Tibial nerve (tissue), 4 donors: ENCODE measurements at regions not wholly inside any gene's neighbourhood (a gene's known extent, or its start where the extent isn't known, plus 50 kb on each side); places are given as distances from the start of the nearest gene placed in this dataset.

Source experiments
- EP300 ChIP-seq, 2 donors: sonication (generic); formaldehyde crosslinking; IDR thresholded peaks; one replicate each; pipeline ENCODE4 v1.6.1; 2017; ENCODE audit warnings: antibody characterized with exemption in 2 of 2, mild to moderate bottlenecking in 1 of 2
- POLR2A ChIP-seq, 2 donors: fragments of 450-650 bp; IDR thresholded peaks; one replicate each; pipeline ENCODE4 v1.6.1; 2017; ENCODE audit warnings: antibody characterized with exemption in 2 of 2, mild to moderate bottlenecking in 2 of 2, moderate library complexity in 2 of 2
- TF ChIP-seq, protein P1 (sequence below), 5 experiments: fragments of 200-600 bp in 3 of 5; fragments of 450-650 bp in 2 of 5; sonication (generic) in 3 of 5; IDR thresholded peaks; one replicate each; pipeline ENCODE4 v1.5.1; 2016 to 2019; ENCODE audit warnings: antibody characterized with exemption in 5 of 5, mild to moderate bottlenecking in 3 of 5, moderate library complexity in 2 of 5

DNA sequence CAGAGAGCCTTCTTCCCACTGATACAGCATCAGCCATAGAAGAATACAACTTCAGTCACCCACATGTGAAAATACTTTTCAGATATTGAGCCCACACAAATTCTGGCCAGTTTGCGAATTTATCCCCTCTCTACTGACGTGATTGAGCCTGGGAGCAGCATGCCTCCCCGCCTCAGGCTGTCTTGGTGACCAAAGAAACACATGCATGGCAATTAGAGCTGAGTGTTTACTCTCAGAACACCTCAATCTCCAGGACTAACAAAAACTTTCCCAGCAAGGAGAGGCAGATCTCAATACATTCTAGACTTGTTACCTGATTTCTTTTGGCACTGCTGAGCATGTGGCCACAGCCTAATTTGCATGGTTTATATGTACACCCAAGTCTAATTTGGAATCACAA, 122.5 kb downstream of the TMEM26 start:
- TF ChIP-seq, protein P1, sequence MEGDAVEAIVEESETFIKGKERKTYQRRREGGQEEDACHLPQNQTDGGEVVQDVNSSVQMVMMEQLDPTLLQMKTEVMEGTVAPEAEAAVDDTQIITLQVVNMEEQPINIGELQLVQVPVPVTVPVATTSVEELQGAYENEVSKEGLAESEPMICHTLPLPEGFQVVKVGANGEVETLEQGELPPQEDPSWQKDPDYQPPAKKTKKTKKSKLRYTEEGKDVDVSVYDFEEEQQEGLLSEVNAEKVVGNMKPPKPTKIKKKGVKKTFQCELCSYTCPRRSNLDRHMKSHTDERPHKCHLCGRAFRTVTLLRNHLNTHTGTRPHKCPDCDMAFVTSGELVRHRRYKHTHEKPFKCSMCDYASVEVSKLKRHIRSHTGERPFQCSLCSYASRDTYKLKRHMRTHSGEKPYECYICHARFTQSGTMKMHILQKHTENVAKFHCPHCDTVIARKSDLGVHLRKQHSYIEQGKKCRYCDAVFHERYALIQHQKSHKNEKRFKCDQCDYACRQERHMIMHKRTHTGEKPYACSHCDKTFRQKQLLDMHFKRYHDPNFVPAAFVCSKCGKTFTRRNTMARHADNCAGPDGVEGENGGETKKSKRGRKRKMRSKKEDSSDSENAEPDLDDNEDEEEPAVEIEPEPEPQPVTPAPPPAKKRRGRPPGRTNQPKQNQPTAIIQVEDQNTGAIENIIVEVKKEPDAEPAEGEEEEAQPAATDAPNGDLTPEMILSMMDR (IDR thresholded peaks at IDR 0.05): no peak
- TF ChIP-seq POLR2A (IDR thresholded peaks at IDR 0.05) (no peak), EP300 (IDR thresholded peaks at IDR 0.05) (no peak)
